Adrenal gland (tissue), 9 donors: ENCODE measurements at regions not wholly inside any gene's neighbourhood (a gene's known extent, or its start where the extent isn't known, plus 50 kb on each side); places are given as distances from the start of the nearest gene placed in this dataset.

ENCODE experiments used
- DNase-seq, 7 donors: peaks; one replicate each; pipeline ENCODE4 v3.0.0-alpha.2; 2019 to 2020
- H3K27ac ChIP-seq, 5 donors: fragments of 200-600 bp; sonication (generic) in 4 of 5; 1 replicate in 3 of 5; 2 replicates in 2 of 5; pipeline versions ENCODE4 v1.5.1 to v1.8.0; 2016 to 2020; ENCODE audit warnings: mild to moderate bottlenecking in 1 of 5
- H3K27me3 ChIP-seq: fragments of 200-600 bp; 2 replicates; pipeline ENCODE4 v1.8.0; 2021
- H3K36me3 ChIP-seq, 2 donors: fragments of 200-600 bp; replicated peaks in 1 of 2; 1 replicate in 1 of 2; 2 replicates in 1 of 2; pipeline versions ENCODE4 v1.5.1 to v1.8.0; 2018 to 2022
- H3K4me1 ChIP-seq, 2 donors: fragments of 200-600 bp; replicated peaks in 1 of 2; 1 replicate in 1 of 2; 2 replicates in 1 of 2; pipeline versions ENCODE4 v1.5.1 to v1.8.0; 2018 to 2021
- H3K4me3 ChIP-seq, 4 donors: fragments of 200-600 bp; sonication (generic) in 3 of 4; one replicate each; pipeline ENCODE4 v1.5.1; 2016 to 2018
- H3K9me3 ChIP-seq, 3 donors: fragments of 200-600 bp; sonication (generic) in 1 of 3; replicated peaks in 1 of 3; 1 replicate in 2 of 3; 2 replicates in 1 of 3; pipeline versions ENCODE4 v1.5.1 to v1.8.0; 2016 to 2021
- CTCF ChIP-seq, 6 experiments: fragments of 450-650 bp in 4 of 6; fragments of 200-600 bp in 2 of 6; sonication (generic) in 1 of 6; IDR thresholded peaks; 1 replicate in 5 of 6; 2 replicates in 1 of 6; pipeline versions ENCODE4 v1.5.1 to v1.8.0; 2016 to 2021; ENCODE audit warnings: antibody characterized with exemption in 6 of 6, mild to moderate bottlenecking in 2 of 6, moderate library complexity in 1 of 6
- POLR2A ChIP-seq, 2 donors: fragments of 450-650 bp; IDR thresholded peaks; one replicate each; pipeline ENCODE4 v1.6.1; 2017; ENCODE audit warnings: antibody characterized with exemption in 2 of 2, mild to moderate bottlenecking in 2 of 2, moderate library complexity in 1 of 2
- WGBS, 4 donors: extraction: QIAGEN DNeasy Blood & Tissue Kit in 2 of 4; methylation state at CpG; one replicate each; pipeline versions ENCODE4 v1.1.5 to v1.1.7; 2013 to 2017; 5-methylcytosine and 5-hydroxymethylcytosine counted together
- intact Hi-C, 2 donors: fragments of 100-400 bp; cut with DNase I; formaldehyde crosslinking; loops; one replicate each; pipeline versions ENCODE4 v1.14.1 to v1.15.0; 2022 to 2023
- donor health status: healthy with polysubstance abuse.
- donor health status: Bipolar disorder and iron deficiency.
- donor health status: DM: yes; HTN: yes; CAD: no.
- donor health status: DM: no; HTN: no; CAD: no.
- donor health status: DM: no; HTN: no; CAD: no.

GRCh38 chr10:131445623-131446022, 134.1 kb upstream of the TCERG1L start:
- Histone ChIP-seq H3K4me3 (no peak overlapping the region), H3K27ac (no peak overlapping the region), H3K4me1 (no peaks in the 10 kb centered on the region), H3K36me3 (no peaks in the 10 kb centered on the region), H3K9me3 (no peaks in the 10 kb centered on the region), H3K27me3 (no peaks in the 10 kb centered on the region)
- DNase-seq, result no peak
- WGBS, 4 donors, result 72 to 80% (median 76%) methylated on average over 8 of the region's 8 CpGs
- intact Hi-C loops, result no loop called here
- no peak for TF ChIP-seq CTCF (IDR thresholded peaks at IDR 0.05)

GRCh38 chr10:131446171-131446570, 134.7 kb upstream of the TCERG1L start:
- Histone ChIP-seq H3K9me3 (no peaks in the 10 kb centered on the region), H3K4me1 (no peaks in the 10 kb centered on the region), H3K27ac (no peak overlapping the region), H3K27me3 (no peaks in the 10 kb centered on the region), H3K4me3 (no peak overlapping the region), H3K36me3 (no peaks in the 10 kb centered on the region)
- 84 to 87% (median 85%) methylated on average over 12 of the region's 12 CpGs for WGBS, 4 donors
- no peak for DNase-seq
- no peak for TF ChIP-seq CTCF (IDR thresholded peaks at IDR 0.05)
- TF ChIP-seq POLR2A (IDR thresholded peaks at IDR 0.05), result no peak
- intact Hi-C loops, result no loop called here

- WGBS, 4 donors, result 86 to 92% (median 89%) methylated on average over 13 of the region's 13 CpGs
- H3K27ac ChIP-seq, result no peak overlapping the region
- H3K4me1 ChIP-seq, result peaks cover 0 to 1% of the 10 kb centered on the region in 2 donors
- H3K9me3 ChIP-seq, result no peaks in the 10 kb centered on the region
- DNase-seq, result no peak
- no peak for TF ChIP-seq POLR2A (IDR thresholded peaks at IDR 0.05)
- no peak for TF ChIP-seq CTCF (IDR thresholded peaks at IDR 0.05)
- H3K4me3 ChIP-seq, result no peak overlapping the region
- no peaks in the 10 kb centered on the region for H3K36me3 ChIP-seq
- no peaks in the 10 kb centered on the region for H3K27me3 ChIP-seq
- intact Hi-C loops, result no loop called here
These were observed 136.7 kb upstream of the TCERG1L start for GRCh38 chr10:131448171-131448570.

- no peaks in the 10 kb centered on the region for H3K27me3 ChIP-seq
- no peaks in the 10 kb centered on the region for H3K9me3 ChIP-seq
- H3K36me3 ChIP-seq, result no peaks in the 10 kb centered on the region
- no peak for DNase-seq
- no peak overlapping the region for H3K4me3 ChIP-seq
- intact Hi-C loops, result no loop called here
- no peak for TF ChIP-seq CTCF (IDR thresholded peaks at IDR 0.05)
- no peak for TF ChIP-seq POLR2A (IDR thresholded peaks at IDR 0.05)
- H3K27ac ChIP-seq, result no peak overlapping the region
- peaks cover 3 to 9% of the 10 kb centered on the region in 2 donors for H3K4me1 ChIP-seq
- WGBS, 4 donors, result 93 to 96% (median 95%) methylated on average over 11 to 14 of the region's 14 CpGs
These were observed 137.4 kb upstream of the TCERG1L start for GRCh38 chr10:131448883-131449282.
